ENCODE measurements at regions not wholly inside any gene's neighbourhood (a gene's known extent, or its start where the extent isn't known, plus 50 kb on each side); places are given as distances from the start of the nearest gene placed in this dataset.

- ATAC-seq: no peak
- no peak for DNase-seq
Measured at GRCh38 chr3:89042236-89042835, 65.1 kb upstream of the EPHA3 start.

- ATAC-seq (no peak), DNase-seq (no peak)
Measured at GRCh38 chr3:89043406-89043932, 64.0 kb upstream of the EPHA3 start.

- no peak for ATAC-seq
- DNase-seq: no peak
Measured at GRCh38 chr3:89046661-89047060, 60.8 kb upstream of the EPHA3 start.

GRCh38 chr3:89049119-89049518 lies 58.3 kb upstream of the EPHA3 start:
- ATAC-seq (no peak), DNase-seq (no peak)

- ATAC-seq (no peak), DNase-seq (no peak)
Measured at GRCh38 chr3:89052386-89052785, 55.0 kb upstream of the EPHA3 start.

- ATAC-seq (no peak), DNase-seq (no peak)
Measured at GRCh38 chr3:89057398-89057797, 50.0 kb upstream of the EPHA3 start.
